HG02840 (cell line): ENCODE measurements at regions not wholly inside any gene's neighbourhood (a gene's known extent, or its start where the extent isn't known, plus 50 kb on each side); places are given as distances from the start of the nearest gene placed in this dataset.

Source experiments
- ATAC-seq: cut with Tn5 transposase; IDR thresholded peaks from one replicate; pipeline ENCODE4 v1.9.1; 2021; ENCODE audit warnings: mild to moderate bottlenecking, moderate library complexity, moderate number of reproducible peaks; ENCODE audit not compliant: unreplicated experiment, low FRiP score

- ATAC-seq = no peak
Observed at GRCh38 chr9:82923092-82923911, 139.6 kb downstream of the RASEF start.

DNA sequence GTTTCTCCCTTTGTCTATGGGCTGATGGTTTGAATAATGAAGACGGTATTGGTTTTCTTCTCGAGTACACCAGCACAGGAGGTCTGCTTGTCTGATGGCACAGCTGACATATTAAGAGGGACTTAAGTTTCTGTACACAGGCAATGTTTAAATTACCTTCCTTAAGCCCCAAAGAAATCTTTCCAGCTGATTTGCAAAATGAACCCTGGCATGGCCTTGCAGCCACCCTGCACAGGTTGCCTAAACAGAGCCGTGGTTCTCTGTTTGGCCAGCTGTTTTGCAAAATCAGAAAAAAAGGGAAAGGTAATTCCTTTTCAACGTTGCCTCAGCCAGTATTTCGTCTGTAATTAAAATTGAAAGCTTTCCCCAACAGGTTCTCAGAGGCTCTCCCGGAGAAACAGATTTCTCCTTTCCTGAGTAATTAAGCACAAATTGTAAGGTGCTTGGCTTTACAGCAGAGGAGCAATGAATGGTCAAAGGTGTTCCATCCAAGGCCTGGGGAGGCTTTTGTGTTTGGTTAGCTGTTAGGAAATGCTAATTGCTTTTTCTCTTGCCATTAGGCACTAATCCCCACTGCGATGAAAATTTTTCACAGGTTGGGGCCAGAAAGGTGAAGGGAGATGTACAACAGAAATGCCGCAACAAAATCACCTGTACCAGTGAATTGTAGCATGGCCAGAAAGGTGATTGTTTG is 138.9 kb downstream of the RASEF start:
- no peak for ATAC-seq
